ENCODE measurements at regions not wholly inside any gene's neighbourhood (a gene's known extent, or its start where the extent isn't known, plus 50 kb on each side); places are given as distances from the start of the nearest gene placed in this dataset.

DNA sequence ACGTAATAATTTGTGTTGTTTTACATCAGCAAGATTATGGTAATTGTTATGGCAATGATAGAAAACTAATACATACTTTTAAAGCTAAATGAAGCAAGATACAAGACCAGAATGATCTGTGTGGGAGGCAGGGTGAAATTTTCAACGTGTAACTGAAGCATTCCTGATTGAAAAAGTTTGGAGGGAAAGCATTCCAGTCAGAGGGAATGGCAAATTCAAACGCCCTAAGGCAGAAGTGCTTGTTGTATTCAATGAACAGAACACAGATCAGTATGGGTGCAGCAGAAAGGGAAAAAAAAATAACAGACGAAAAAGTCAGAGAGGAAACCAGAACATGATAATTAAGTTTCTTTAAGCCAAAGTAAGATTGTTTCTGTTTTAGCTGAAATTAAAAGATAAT, 928.5 kb upstream of the SLITRK1 start:
- TF ChIP-seq, protein P1, sequence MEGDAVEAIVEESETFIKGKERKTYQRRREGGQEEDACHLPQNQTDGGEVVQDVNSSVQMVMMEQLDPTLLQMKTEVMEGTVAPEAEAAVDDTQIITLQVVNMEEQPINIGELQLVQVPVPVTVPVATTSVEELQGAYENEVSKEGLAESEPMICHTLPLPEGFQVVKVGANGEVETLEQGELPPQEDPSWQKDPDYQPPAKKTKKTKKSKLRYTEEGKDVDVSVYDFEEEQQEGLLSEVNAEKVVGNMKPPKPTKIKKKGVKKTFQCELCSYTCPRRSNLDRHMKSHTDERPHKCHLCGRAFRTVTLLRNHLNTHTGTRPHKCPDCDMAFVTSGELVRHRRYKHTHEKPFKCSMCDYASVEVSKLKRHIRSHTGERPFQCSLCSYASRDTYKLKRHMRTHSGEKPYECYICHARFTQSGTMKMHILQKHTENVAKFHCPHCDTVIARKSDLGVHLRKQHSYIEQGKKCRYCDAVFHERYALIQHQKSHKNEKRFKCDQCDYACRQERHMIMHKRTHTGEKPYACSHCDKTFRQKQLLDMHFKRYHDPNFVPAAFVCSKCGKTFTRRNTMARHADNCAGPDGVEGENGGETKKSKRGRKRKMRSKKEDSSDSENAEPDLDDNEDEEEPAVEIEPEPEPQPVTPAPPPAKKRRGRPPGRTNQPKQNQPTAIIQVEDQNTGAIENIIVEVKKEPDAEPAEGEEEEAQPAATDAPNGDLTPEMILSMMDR (conservative IDR thresholded peaks at IDR 0.05 in 1 of 2, IDR thresholded peaks at IDR 0.05 in 1 of 2; ENCODE audit: low read depth in 1 of 2, low read length in 2 of 2), result no peak
- TF ChIP-seq EZH2 (IDR thresholded peaks at IDR 0.05; ENCODE audit: low read length, missing control alignments), result no peak
